Endothelial cell of umbilical vein (primary cell): ENCODE measurements at regions not wholly inside any gene's neighbourhood (a gene's known extent, or its start where the extent isn't known, plus 50 kb on each side); places are given as distances from the start of the nearest gene placed in this dataset.

ENCODE experiments used
- BruUV-seq: library from RNA; stranded (reverse); fragments of 400-500 nt; replicated peaks from 2 replicates; lab custom pipeline; 2021; lab: Mats Ljungman, UMichigan
- CTCF ChIA-PET: fragments of 300-600, 350-600 bp; sonication (Branson Sonifier 250); formaldehyde crosslinking; loops from one replicate; lab custom pipeline; 2021; ENCODE audit warnings: antibody characterized with exemption, inconsistent platforms; lab: Charles Lee
- POLR2A ChIA-PET: fragments of 300-600, 350-600 bp; sonication (Branson Sonifier 250); formaldehyde crosslinking; loops from one replicate; lab custom pipeline; 2021; ENCODE audit warnings: antibody characterized with exemption, inconsistent platforms; lab: Charles Lee
- DNase-seq: peaks from one replicate; pipeline ENCODE4 v3.0.0-alpha.2; 2011; ENCODE audit warnings: low read depth, low spot score
- FAIRE-seq: peaks from 2 replicates; lab custom pipeline; 2011; peaks lifted over from hg19 to GRCh38; lab: Jason Lieb, UNC
- H2AFZ ChIP-seq: 2 replicates; pipeline ENCODE4 v1.6.0; 2012; ENCODE audit warnings: low read depth, low read length, control low read depth, inconsistent platforms
- H3K27ac ChIP-seq: 2 replicates; pipeline ENCODE4 v1.5.1; 2011; ENCODE audit warnings: low read depth, mild to moderate bottlenecking, control low read depth, low read length, moderate library complexity; ENCODE audit not compliant: insufficient read depth
- H3K27me3 ChIP-seq, 2 experiments: 2 replicates each; pipeline versions ENCODE4 v1.6.0 to v1.6.1; 2011; ENCODE audit warnings: low read length in 2 of 2, mixed read lengths in 1 of 2; ENCODE audit not compliant: control insufficient read depth in 2 of 2, insufficient read depth in 2 of 2
- H3K36me3 ChIP-seq, 2 experiments: 2 replicates in 1 of 2; 3 replicates in 1 of 2; pipeline ENCODE4 v1.5.1; 2011; ENCODE audit warnings: low read length in 2 of 2, mild to moderate bottlenecking in 1 of 2, moderate library complexity in 1 of 2; ENCODE audit not compliant: control insufficient read depth in 2 of 2, insufficient read depth in 2 of 2; ENCODE audit errors: extremely low read depth in 1 of 2
- H3K4me1 ChIP-seq: 3 replicates; pipeline ENCODE4 v1.5.1; 2011; ENCODE audit warnings: mild to moderate bottlenecking, low read length; ENCODE audit not compliant: control insufficient read depth, insufficient read depth; ENCODE audit errors: extremely low read depth
- H3K4me2 ChIP-seq: 2 replicates; pipeline ENCODE4 v1.6.1; 2011; ENCODE audit warnings: low read length, control low read depth, mixed read lengths; ENCODE audit not compliant: insufficient read depth
- H3K4me3 ChIP-seq, 3 experiments: fragments of 200-600 bp in 1 of 3; sonication (generic), shearing (Covaris generic) in 1 of 3; replicated peaks in 1 of 3; 2 replicates each; pipeline ENCODE4 v1.5.1; 2011 to 2016; ENCODE audit warnings: control low read depth in 3 of 3, low read length in 3 of 3, mild to moderate bottlenecking in 2 of 3, inconsistent platforms in 1 of 3, low read depth in 1 of 3, moderate library complexity in 1 of 3; ENCODE audit not compliant: insufficient read depth in 1 of 3
- H3K79me2 ChIP-seq: 2 replicates; pipeline ENCODE4 v1.6.0; 2012; ENCODE audit warnings: low read length, inconsistent platforms; ENCODE audit not compliant: control insufficient read depth, insufficient read depth
- H3K9ac ChIP-seq: replicated peaks from 2 replicates; pipeline ENCODE3; 2011; ENCODE audit warnings: low read length, control low read depth; ENCODE audit not compliant: insufficient read depth; ENCODE audit errors: extremely low read depth
- H3K9me1 ChIP-seq: replicated peaks from 3 replicates; pipeline ENCODE4 v1.6.0; 2011; ENCODE audit warnings: mild to moderate bottlenecking, low read length; ENCODE audit not compliant: control insufficient read depth, insufficient read depth; ENCODE audit errors: extremely low read depth
- H3K9me3 ChIP-seq: replicated peaks from 2 replicates; pipeline ENCODE4 v1.5.1; 2012; ENCODE audit warnings: low read length, inconsistent platforms; ENCODE audit not compliant: control insufficient read depth, insufficient read depth
- H4K20me1 ChIP-seq: replicated peaks from 2 replicates; pipeline ENCODE3; 2011; ENCODE audit warnings: mild to moderate bottlenecking, low read length; ENCODE audit not compliant: control insufficient read depth, insufficient read depth; ENCODE audit errors: extremely low read depth
- CTCF ChIP-seq, 2 donors: IDR thresholded peaks; 1 replicate in 1 of 2; 2 replicates in 1 of 2; pipeline ENCODE4 v1.5.1; 2011; ENCODE audit warnings: low read length in 2 of 2, mild to moderate bottlenecking in 2 of 2, moderate library complexity in 2 of 2, control low read depth in 1 of 2, inconsistent platforms in 1 of 2, low read depth in 1 of 2; ENCODE audit not compliant: insufficient read depth in 1 of 2; ENCODE audit errors: extremely low read depth in 1 of 2
- EZH2 ChIP-seq: IDR thresholded peaks from 2 replicates; pipeline ENCODE4 v1.6.1; 2012; ENCODE audit warnings: borderline replicate concordance, low read depth, mild to moderate bottlenecking, moderate library complexity, low read length, inconsistent platforms; ENCODE audit not compliant: severe bottlenecking
- FOS ChIP-seq: IDR thresholded peaks from 2 replicates; pipeline ENCODE4 v1.6.1; 2011; ENCODE audit warnings: mild to moderate bottlenecking, low read length, moderate library complexity, borderline replicate concordance; ENCODE audit not compliant: insufficient read depth
- GATA2 ChIP-seq: IDR thresholded peaks from 2 replicates; pipeline ENCODE4 v1.7.0; 2011; ENCODE audit warnings: low read depth, mild to moderate bottlenecking, moderate library complexity, mixed read lengths, low read length; ENCODE audit not compliant: insufficient read length, insufficient read depth
- JUN ChIP-seq: IDR thresholded peaks from 2 replicates; pipeline ENCODE4 v1.6.1; 2011; ENCODE audit warnings: borderline replicate concordance, low read depth; ENCODE audit not compliant: insufficient read length, insufficient read depth
- MYC ChIP-seq: IDR thresholded peaks from one replicate; pipeline ENCODE4 v1.6.1; 2011; ENCODE audit warnings: mild to moderate bottlenecking, low read depth, low read length
- POLR2A ChIP-seq: IDR thresholded peaks from 2 replicates; pipeline ENCODE4 v1.6.1; 2012; ENCODE audit warnings: low read depth, mild to moderate bottlenecking, control low read depth, low read length
- POLR2AphosphoS5 ChIP-seq: IDR thresholded peaks from 2 replicates; pipeline ENCODE4 v1.6.1; 2012; ENCODE audit warnings: low read depth, mild to moderate bottlenecking, control low read depth, low read length, moderate library complexity; ENCODE audit not compliant: insufficient read depth
- dilution Hi-C: fragments of 300-500 bp; cut with MboI; formaldehyde crosslinking; loops from one replicate; pipeline ENCODE4 v1.15.0; 2019; ENCODE audit warnings: low sequenced_read_pairs; ENCODE audit not compliant: extremely low pct_ligation_motif_present
- intact Hi-C: fragments of 100-400 bp; cut with micrococcal nuclease; formaldehyde crosslinking; loops from one replicate; pipeline ENCODE4 v1.10.0; 2022
- TF ChIP-seq, protein P1 (sequence below): IDR thresholded peaks from 2 replicates; pipeline ENCODE4 v1.6.1; 2011; ENCODE audit not compliant: insufficient read depth, insufficient read length

GRCh38 chr13:109652531-109652930, 133.9 kb downstream of the IRS2 start:
- ChIA-PET POLR2A (no interaction called here), CTCF (interaction anchor here (0.9 kb wide), 1 partner anchor 507 kb away, joined by 4 read pairs; no protein-coding TSS in a partner anchor)
- peak; percentile 12 for DNase-seq
- peaks cover 5% of the 10 kb centered on the region for H3K4me1 ChIP-seq
- no peak overlapping the region for H3K4me3 ChIP-seq
- H3K9me3 ChIP-seq: no peaks in the 10 kb centered on the region
- TF ChIP-seq POLR2AphosphoS5 (peak; percentile 63), GATA2 (peak; percentile 58), FOS (peak; percentile 39), MYC (no peak), POLR2A (no peak), EZH2 (no peak), JUN (no peak)
- TF ChIP-seq, protein P1, sequence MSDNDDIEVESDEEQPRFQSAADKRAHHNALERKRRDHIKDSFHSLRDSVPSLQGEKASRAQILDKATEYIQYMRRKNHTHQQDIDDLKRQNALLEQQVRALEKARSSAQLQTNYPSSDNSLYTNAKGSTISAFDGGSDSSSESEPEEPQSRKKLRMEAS: no peak
- H3K36me3 ChIP-seq: no peaks in the 10 kb centered on the region
- no TSS peak for BruUV-seq
- peaks cover 2 to 51% of the 10 kb centered on the region in 2 experiments for H3K27me3 ChIP-seq
- H4K20me1 ChIP-seq: no peaks in the 10 kb centered on the region
- no peak overlapping the region for H3K9ac ChIP-seq
- H3K27ac ChIP-seq: no peak overlapping the region
- no peaks in the 10 kb centered on the region for H3K79me2 ChIP-seq
- intact Hi-C loops: loop anchor here (2.0 kb wide), 1 partner anchor 132 kb away; no protein-coding TSS in a partner anchor
- dilution Hi-C loops: no loop called here
- H3K4me2 ChIP-seq: no peak overlapping the region
- no peaks in the 10 kb centered on the region for H3K9me1 ChIP-seq
- FAIRE-seq: peak; percentile 42
- H2AFZ ChIP-seq: no peak overlapping the region

GRCh38 chr13:109651854-109652253, 134.5 kb downstream of the IRS2 start:
- H3K4me2 ChIP-seq: no peak overlapping the region
- no peaks in the 10 kb centered on the region for H3K9me1 ChIP-seq
- H3K79me2 ChIP-seq: no peaks in the 10 kb centered on the region
- no peak overlapping the region for H3K27ac ChIP-seq
- BruUV-seq: no TSS peak
- DNase-seq (no peak), FAIRE-seq (no peak)
- no peak overlapping the region for H3K4me3 ChIP-seq
- ChIA-PET CTCF (interaction anchor here (0.9 kb wide), 1 partner anchor 506 kb away, joined by 4 read pairs; no protein-coding TSS in a partner anchor), POLR2A (no interaction called here)
- H2AFZ ChIP-seq: no peak overlapping the region
- no peak overlapping the region for H3K9ac ChIP-seq
- no peaks in the 10 kb centered on the region for H4K20me1 ChIP-seq
- H3K27me3 ChIP-seq: peaks cover 0 to 52% of the 10 kb centered on the region in 2 experiments
- no peaks in the 10 kb centered on the region for H3K9me3 ChIP-seq
- dilution Hi-C loops (no loop called here), intact Hi-C loops (loop anchor here (2.0 kb wide), 1 partner anchor 133 kb away; no protein-coding TSS in a partner anchor)
- peaks cover 5% of the 10 kb centered on the region for H3K4me1 ChIP-seq
- H3K36me3 ChIP-seq: no peaks in the 10 kb centered on the region
- TF ChIP-seq, protein P1: no peak
- TF ChIP-seq FOS (no peak), JUN (no peak), CTCF (IDR thresholded peaks at IDR 0.05; ENCODE audit: extremely low read depth in 1 of 2, insufficient read depth in 1 of 2, low read depth in 1 of 2, low read length in 2 of 2) (no peak), GATA2 (no peak), POLR2A (no peak), POLR2AphosphoS5 (no peak), MYC (no peak), EZH2 (no peak)
